Endothelial cell (in vitro differentiated cells): ENCODE measurements at regions not wholly inside any gene's neighbourhood (a gene's known extent, or its start where the extent isn't known, plus 50 kb on each side); places are given as distances from the start of the nearest gene placed in this dataset.

Experiments used
- DNase-seq: peaks from one replicate; pipeline ENCODE4 v3.0.0; 2021; ENCODE audit warnings: low spot score
- H3K27ac Mint-ChIP-seq: one replicate; pipeline ENCODE4 v1.8.0; 2021; ENCODE audit warnings: mixed read lengths, inconsistent platforms; ENCODE audit not compliant: unreplicated experiment
- H3K27me3 Mint-ChIP-seq: one replicate; pipeline ENCODE4 v1.8.0; 2021; ENCODE audit warnings: mild to moderate bottlenecking, moderate library complexity, mixed read lengths, inconsistent platforms; ENCODE audit not compliant: unreplicated experiment
- H3K36me3 Mint-ChIP-seq: one replicate; pipeline ENCODE4 v1.8.0; 2021; ENCODE audit warnings: mild to moderate bottlenecking, low read depth, mixed read lengths, inconsistent platforms; ENCODE audit not compliant: unreplicated experiment
- H3K4me1 Mint-ChIP-seq: one replicate; pipeline ENCODE4 v1.8.0; 2021; ENCODE audit warnings: mild to moderate bottlenecking, mixed read lengths, inconsistent platforms; ENCODE audit not compliant: unreplicated experiment
- H3K4me3 Mint-ChIP-seq: one replicate; pipeline ENCODE4 v1.8.0; 2021; ENCODE audit warnings: mild to moderate bottlenecking, mixed read lengths, inconsistent platforms; ENCODE audit not compliant: unreplicated experiment
- H3K9me3 Mint-ChIP-seq: one replicate; pipeline ENCODE4 v1.8.0; 2021; ENCODE audit warnings: mixed read lengths, inconsistent platforms; ENCODE audit not compliant: unreplicated experiment
- TF ChIP-seq, protein P1 (sequence below): fragments of 200-600 bp; sonication (generic); IDR thresholded peaks from one replicate; pipeline ENCODE4 v1.5.0; 2021; ENCODE audit warnings: antibody characterized with exemption; ENCODE audit not compliant: unreplicated experiment

DNA sequence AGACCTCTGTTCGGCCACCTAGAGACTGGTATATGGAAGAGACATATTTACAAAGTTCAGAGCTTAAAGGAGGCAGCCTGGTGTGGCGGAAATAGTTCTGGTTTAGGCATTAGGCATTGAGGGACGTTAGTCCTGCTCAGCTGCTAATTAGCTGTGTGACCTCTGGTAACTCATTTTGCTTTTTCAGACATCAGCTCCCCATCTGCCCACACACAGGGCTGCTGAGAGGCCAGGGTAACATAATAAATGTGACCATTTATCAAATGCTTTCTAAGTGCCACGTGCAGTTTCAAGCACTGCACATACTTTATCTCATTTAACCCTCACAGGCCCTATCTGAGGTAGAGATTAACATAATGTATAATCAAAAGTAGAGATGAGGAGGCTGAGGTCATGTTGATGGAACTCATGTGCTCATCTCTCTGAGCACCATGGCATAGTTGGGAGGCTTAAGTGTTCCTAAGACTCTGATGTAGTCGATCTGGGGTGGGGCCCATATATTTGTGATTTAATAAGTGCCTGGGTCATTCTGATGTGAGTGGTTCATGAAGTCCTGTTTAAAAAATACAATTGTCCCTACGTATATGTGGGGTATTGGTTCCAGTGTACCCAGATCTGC lies 267.2 kb upstream of the PLXNA2 start:
- Mint-ChIP-seq H3K36me3 (no peaks in the 10 kb centered on the region), H3K4me1 (no peaks in the 10 kb centered on the region), H3K27me3 (peaks cover 2% of the 10 kb centered on the region), H3K4me3 (no peak overlapping the region), H3K27ac (no peak overlapping the region), H3K9me3 (no peaks in the 10 kb centered on the region)
- TF ChIP-seq, protein P1, sequence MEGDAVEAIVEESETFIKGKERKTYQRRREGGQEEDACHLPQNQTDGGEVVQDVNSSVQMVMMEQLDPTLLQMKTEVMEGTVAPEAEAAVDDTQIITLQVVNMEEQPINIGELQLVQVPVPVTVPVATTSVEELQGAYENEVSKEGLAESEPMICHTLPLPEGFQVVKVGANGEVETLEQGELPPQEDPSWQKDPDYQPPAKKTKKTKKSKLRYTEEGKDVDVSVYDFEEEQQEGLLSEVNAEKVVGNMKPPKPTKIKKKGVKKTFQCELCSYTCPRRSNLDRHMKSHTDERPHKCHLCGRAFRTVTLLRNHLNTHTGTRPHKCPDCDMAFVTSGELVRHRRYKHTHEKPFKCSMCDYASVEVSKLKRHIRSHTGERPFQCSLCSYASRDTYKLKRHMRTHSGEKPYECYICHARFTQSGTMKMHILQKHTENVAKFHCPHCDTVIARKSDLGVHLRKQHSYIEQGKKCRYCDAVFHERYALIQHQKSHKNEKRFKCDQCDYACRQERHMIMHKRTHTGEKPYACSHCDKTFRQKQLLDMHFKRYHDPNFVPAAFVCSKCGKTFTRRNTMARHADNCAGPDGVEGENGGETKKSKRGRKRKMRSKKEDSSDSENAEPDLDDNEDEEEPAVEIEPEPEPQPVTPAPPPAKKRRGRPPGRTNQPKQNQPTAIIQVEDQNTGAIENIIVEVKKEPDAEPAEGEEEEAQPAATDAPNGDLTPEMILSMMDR, result no peak
- DNase-seq, result no peak

DNA sequence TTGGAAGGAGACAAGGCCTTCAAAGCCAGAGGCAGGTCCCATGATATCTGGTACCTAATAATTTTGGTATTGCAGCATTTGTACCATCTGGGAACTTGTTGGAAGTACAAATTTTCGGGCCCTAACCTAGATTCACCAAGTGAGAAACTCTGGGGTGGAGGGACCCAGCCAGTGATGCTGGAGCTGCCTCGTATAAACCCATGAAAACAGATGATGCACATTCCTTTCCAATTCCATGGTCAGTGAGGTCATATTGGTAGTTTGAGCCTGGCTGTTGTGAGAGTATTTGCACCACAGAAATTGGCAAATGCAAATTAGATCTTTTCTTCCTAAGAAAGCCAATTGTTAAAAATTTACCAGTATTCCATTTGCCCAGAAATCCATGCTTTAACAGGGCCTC lies 269.6 kb upstream of the PLXNA2 start:
- Mint-ChIP-seq H3K36me3 (no peaks in the 10 kb centered on the region), H3K4me1 (no peaks in the 10 kb centered on the region), H3K27me3 (peaks cover 2% of the 10 kb centered on the region), H3K9me3 (no peaks in the 10 kb centered on the region), H3K4me3 (no peak overlapping the region), H3K27ac (no peak overlapping the region)
- no peak for DNase-seq
- TF ChIP-seq, protein P1, result no peak

DNA sequence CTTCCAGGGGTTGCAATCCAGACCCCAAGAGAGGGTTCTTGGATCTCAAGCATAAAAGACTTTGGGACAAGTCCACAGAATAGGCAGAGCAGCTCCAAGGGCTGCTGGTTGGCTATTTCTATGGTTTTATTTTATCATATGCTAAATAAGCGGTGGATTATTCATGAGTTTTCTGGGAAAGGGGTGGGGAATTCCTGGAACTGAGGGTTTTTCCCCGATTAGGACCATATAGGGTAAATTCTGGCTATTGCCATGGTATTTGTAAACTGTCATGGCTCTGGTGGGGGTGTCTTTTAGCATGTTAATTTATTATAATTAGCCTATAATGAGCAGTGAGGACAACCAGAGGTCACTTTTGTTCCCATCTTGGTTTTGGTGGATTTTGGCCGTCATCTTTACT lies 270.9 kb upstream of the PLXNA2 start:
- Mint-ChIP-seq H3K9me3 (no peaks in the 10 kb centered on the region), H3K4me1 (no peaks in the 10 kb centered on the region), H3K27ac (no peak overlapping the region), H3K4me3 (no peak overlapping the region), H3K27me3 (peaks cover 2% of the 10 kb centered on the region), H3K36me3 (no peaks in the 10 kb centered on the region)
- TF ChIP-seq, protein P1, result no peak
- DNase-seq, result no peak

DNA sequence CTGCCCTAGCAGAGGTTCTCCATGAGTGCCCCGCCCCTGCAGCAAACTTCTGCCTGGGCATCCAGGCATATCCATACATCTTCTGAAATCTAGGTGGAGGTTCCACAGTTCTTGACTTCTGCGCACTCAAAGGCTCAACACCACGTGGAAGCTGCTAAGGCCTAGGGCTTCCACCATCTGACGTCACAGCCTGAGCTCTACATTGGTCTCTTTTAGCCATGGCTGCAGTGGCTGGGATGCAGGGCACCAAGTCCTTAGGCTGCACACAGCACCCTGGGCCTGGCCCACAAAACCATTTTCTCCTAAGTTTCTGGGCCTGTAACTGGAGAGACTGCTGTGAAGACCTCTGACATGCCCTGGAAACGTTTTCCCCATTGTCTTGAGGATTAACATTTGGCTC lies 272.6 kb upstream of the PLXNA2 start:
- TF ChIP-seq, protein P1, result no peak
- no peaks in the 10 kb centered on the region for H3K4me1 Mint-ChIP-seq
- H3K4me3 Mint-ChIP-seq, result no peak overlapping the region
- DNase-seq, result no peak
- peaks cover 2% of the 10 kb centered on the region for H3K27me3 Mint-ChIP-seq
- H3K9me3 Mint-ChIP-seq, result no peaks in the 10 kb centered on the region
- H3K36me3 Mint-ChIP-seq, result no peaks in the 10 kb centered on the region
- H3K27ac Mint-ChIP-seq, result no peak overlapping the region

DNA sequence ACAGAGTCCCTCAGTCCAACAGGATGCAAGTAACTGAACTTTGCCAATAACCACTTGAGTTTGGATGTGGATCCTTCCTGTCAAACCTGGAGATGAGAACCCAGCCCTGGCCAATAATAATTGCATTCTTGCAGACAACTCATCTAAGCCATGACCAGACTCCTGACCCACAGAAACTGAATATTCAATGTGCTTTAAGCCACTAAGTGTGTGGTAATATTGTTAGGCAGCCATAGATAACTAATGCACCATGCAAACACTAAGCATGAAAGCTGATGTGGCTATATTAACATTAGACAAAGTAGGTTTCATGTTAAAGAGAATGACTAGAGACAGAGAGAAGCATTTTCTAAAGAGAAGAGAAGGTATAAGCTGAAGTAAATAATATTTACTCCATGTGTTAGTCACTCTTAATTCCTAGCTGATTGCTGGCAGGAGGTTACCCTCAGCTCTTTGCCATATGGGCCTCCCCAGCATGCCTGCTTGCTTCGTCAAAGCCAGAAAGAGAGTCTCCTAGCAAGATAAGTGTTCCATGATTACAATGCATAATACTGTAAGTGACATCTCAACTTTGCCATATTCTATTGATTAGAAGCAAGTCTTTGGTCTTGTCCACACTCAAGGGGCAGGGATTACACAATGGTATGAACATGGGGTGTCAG lies 276.4 kb upstream of the PLXNA2 start:
- no peaks in the 10 kb centered on the region for H3K27me3 Mint-ChIP-seq
- no peak overlapping the region for H3K27ac Mint-ChIP-seq
- no peaks in the 10 kb centered on the region for H3K9me3 Mint-ChIP-seq
- TF ChIP-seq, protein P1, result no peak
- no peak for DNase-seq
- H3K4me3 Mint-ChIP-seq, result no peak overlapping the region
- H3K36me3 Mint-ChIP-seq, result no peaks in the 10 kb centered on the region
- H3K4me1 Mint-ChIP-seq, result no peaks in the 10 kb centered on the region
